ENCODE measurements at regions not wholly inside any gene's neighbourhood (a gene's known extent, or its start where the extent isn't known, plus 50 kb on each side); places are given as distances from the start of the nearest gene placed in this dataset.

- no peak overlapping the region for H3K27ac ChIP-seq (ENCODE audit: low read length)
- H3K4me1 ChIP-seq (ENCODE audit: insufficient read depth, low read length): no peaks in the 10 kb centered on the region
- H3K9me3 ChIP-seq (ENCODE audit: insufficient read depth, low read depth, low read length): no peaks in the 10 kb centered on the region
- H3K36me3 ChIP-seq (ENCODE audit: insufficient read depth, low read depth, low read length): no peaks in the 10 kb centered on the region
- H3K9ac ChIP-seq (ENCODE audit: low read depth, low read length): no peak overlapping the region
- no peaks in the 10 kb centered on the region for H3K27me3 ChIP-seq (ENCODE audit: insufficient read depth, low read length)
- H3K4me3 ChIP-seq (ENCODE audit: low read length): no peak overlapping the region
Measured at GRCh38 chr17:12538003-12538402, 127.7 kb upstream of the MYOCD start.

- no peak overlapping the region for H3K27ac ChIP-seq (ENCODE audit: low read length)
- no peak overlapping the region for H3K9ac ChIP-seq (ENCODE audit: low read depth, low read length)
- H3K4me1 ChIP-seq (ENCODE audit: insufficient read depth, low read length): no peaks in the 10 kb centered on the region
- H3K4me3 ChIP-seq (ENCODE audit: low read length): no peak overlapping the region
- no peaks in the 10 kb centered on the region for H3K9me3 ChIP-seq (ENCODE audit: insufficient read depth, low read depth, low read length)
- H3K36me3 ChIP-seq (ENCODE audit: insufficient read depth, low read depth, low read length): no peaks in the 10 kb centered on the region
- no peaks in the 10 kb centered on the region for H3K27me3 ChIP-seq (ENCODE audit: insufficient read depth, low read length)
Measured at GRCh38 chr17:12545877-12546513, 119.7 kb upstream of the MYOCD start.

GRCh38 chr17:12546983-12547382, 118.7 kb upstream of the MYOCD start:
- Histone ChIP-seq H3K4me1 (ENCODE audit: insufficient read depth, low read length) (no peaks in the 10 kb centered on the region), H3K27ac (ENCODE audit: low read length) (no peak overlapping the region), H3K36me3 (ENCODE audit: insufficient read depth, low read depth, low read length) (no peaks in the 10 kb centered on the region), H3K9me3 (ENCODE audit: insufficient read depth, low read depth, low read length) (no peaks in the 10 kb centered on the region), H3K4me3 (ENCODE audit: low read length) (no peak overlapping the region), H3K27me3 (ENCODE audit: insufficient read depth, low read length) (no peaks in the 10 kb centered on the region), H3K9ac (ENCODE audit: low read depth, low read length) (no peak overlapping the region)

GRCh38 chr17:12547831-12548230, 117.9 kb upstream of the MYOCD start:
- no peaks in the 10 kb centered on the region for H3K4me1 ChIP-seq (ENCODE audit: insufficient read depth, low read length)
- no peaks in the 10 kb centered on the region for H3K9me3 ChIP-seq (ENCODE audit: insufficient read depth, low read depth, low read length)
- no peak overlapping the region for H3K9ac ChIP-seq (ENCODE audit: low read depth, low read length)
- no peaks in the 10 kb centered on the region for H3K36me3 ChIP-seq (ENCODE audit: insufficient read depth, low read depth, low read length)
- no peak overlapping the region for H3K4me3 ChIP-seq (ENCODE audit: low read length)
- no peaks in the 10 kb centered on the region for H3K27me3 ChIP-seq (ENCODE audit: insufficient read depth, low read length)
- no peak overlapping the region for H3K27ac ChIP-seq (ENCODE audit: low read length)

GRCh38 chr17:12548558-12548957, 117.1 kb upstream of the MYOCD start:
- Histone ChIP-seq H3K27me3 (ENCODE audit: insufficient read depth, low read length) (no peaks in the 10 kb centered on the region), H3K4me1 (ENCODE audit: insufficient read depth, low read length) (no peaks in the 10 kb centered on the region), H3K4me3 (ENCODE audit: low read length) (no peak overlapping the region), H3K9ac (ENCODE audit: low read depth, low read length) (no peak overlapping the region), H3K9me3 (ENCODE audit: insufficient read depth, low read depth, low read length) (no peaks in the 10 kb centered on the region), H3K36me3 (ENCODE audit: insufficient read depth, low read depth, low read length) (no peaks in the 10 kb centered on the region), H3K27ac (ENCODE audit: low read length) (no peak overlapping the region)

- H3K27ac ChIP-seq (ENCODE audit: low read length): no peak overlapping the region
- H3K36me3 ChIP-seq (ENCODE audit: insufficient read depth, low read depth, low read length): no peaks in the 10 kb centered on the region
- no peak overlapping the region for H3K9ac ChIP-seq (ENCODE audit: low read depth, low read length)
- H3K27me3 ChIP-seq (ENCODE audit: insufficient read depth, low read length): no peaks in the 10 kb centered on the region
- no peaks in the 10 kb centered on the region for H3K4me1 ChIP-seq (ENCODE audit: insufficient read depth, low read length)
- no peak overlapping the region for H3K4me3 ChIP-seq (ENCODE audit: low read length)
- no peaks in the 10 kb centered on the region for H3K9me3 ChIP-seq (ENCODE audit: insufficient read depth, low read depth, low read length)
Measured at GRCh38 chr17:12549499-12550041, 116.1 kb upstream of the MYOCD start.

GRCh38 chr17:12553625-12554024, 112.1 kb upstream of the MYOCD start:
- Histone ChIP-seq H3K27me3 (ENCODE audit: insufficient read depth, low read length) (no peaks in the 10 kb centered on the region), H3K4me1 (ENCODE audit: insufficient read depth, low read length) (no peaks in the 10 kb centered on the region), H3K27ac (ENCODE audit: low read length) (no peak overlapping the region), H3K36me3 (ENCODE audit: insufficient read depth, low read depth, low read length) (no peaks in the 10 kb centered on the region), H3K9ac (ENCODE audit: low read depth, low read length) (no peak overlapping the region), H3K9me3 (ENCODE audit: insufficient read depth, low read depth, low read length) (no peaks in the 10 kb centered on the region), H3K4me3 (ENCODE audit: low read length) (no peak overlapping the region)

- Histone ChIP-seq H3K4me3 (ENCODE audit: low read length) (no peak overlapping the region), H3K4me1 (ENCODE audit: insufficient read depth, low read length) (no peaks in the 10 kb centered on the region), H3K27me3 (ENCODE audit: insufficient read depth, low read length) (no peaks in the 10 kb centered on the region), H3K27ac (ENCODE audit: low read length) (no peak overlapping the region), H3K36me3 (ENCODE audit: insufficient read depth, low read depth, low read length) (no peaks in the 10 kb centered on the region), H3K9me3 (ENCODE audit: insufficient read depth, low read depth, low read length) (no peaks in the 10 kb centered on the region), H3K9ac (ENCODE audit: low read depth, low read length) (no peak overlapping the region)
Measured at GRCh38 chr17:12554251-12554650, 111.4 kb upstream of the MYOCD start.

GRCh38 chr17:12566291-12566690, 99.4 kb upstream of the MYOCD start:
- Histone ChIP-seq H3K9me3 (ENCODE audit: insufficient read depth, low read depth, low read length) (no peaks in the 10 kb centered on the region), H3K27me3 (ENCODE audit: insufficient read depth, low read length) (no peaks in the 10 kb centered on the region), H3K36me3 (ENCODE audit: insufficient read depth, low read depth, low read length) (no peaks in the 10 kb centered on the region), H3K4me3 (ENCODE audit: low read length) (no peak overlapping the region), H3K27ac (ENCODE audit: low read length) (no peak overlapping the region), H3K9ac (ENCODE audit: low read depth, low read length) (no peak overlapping the region), H3K4me1 (ENCODE audit: insufficient read depth, low read length) (no peaks in the 10 kb centered on the region; the same call in 1 of the 2 replicates)

GRCh38 chr17:12567077-12568053, 98.3 kb upstream of the MYOCD start:
- Histone ChIP-seq H3K27ac (ENCODE audit: low read length) (no peak overlapping the region), H3K9me3 (ENCODE audit: insufficient read depth, low read depth, low read length) (no peaks in the 10 kb centered on the region), H3K4me1 (ENCODE audit: insufficient read depth, low read length) (no peaks in the 10 kb centered on the region; the same call in 1 of the 2 replicates), H3K4me3 (ENCODE audit: low read length) (no peak overlapping the region), H3K9ac (ENCODE audit: low read depth, low read length) (no peak overlapping the region), H3K36me3 (ENCODE audit: insufficient read depth, low read depth, low read length) (no peaks in the 10 kb centered on the region), H3K27me3 (ENCODE audit: insufficient read depth, low read length) (no peaks in the 10 kb centered on the region)

GRCh38 chr17:12568358-12569251, 97.1 kb upstream of the MYOCD start:
- no peaks in the 10 kb centered on the region for H3K9me3 ChIP-seq (ENCODE audit: insufficient read depth, low read depth, low read length)
- H3K27ac ChIP-seq (ENCODE audit: low read length): no peak overlapping the region
- no peaks in the 10 kb centered on the region for H3K36me3 ChIP-seq (ENCODE audit: insufficient read depth, low read depth, low read length)
- no peaks in the 10 kb centered on the region; the same call in 1 of the 2 replicates for H3K4me1 ChIP-seq (ENCODE audit: insufficient read depth, low read length)
- no peak overlapping the region for H3K4me3 ChIP-seq (ENCODE audit: low read length)
- H3K9ac ChIP-seq (ENCODE audit: low read depth, low read length): no peak overlapping the region
- no peaks in the 10 kb centered on the region for H3K27me3 ChIP-seq (ENCODE audit: insufficient read depth, low read length)
